OCI-LY7 (cell line): ENCODE measurements at regions not wholly inside any gene's neighbourhood (a gene's known extent, or its start where the extent isn't known, plus 50 kb on each side); places are given as distances from the start of the nearest gene placed in this dataset.

ENCODE experiments used
- BruUV-seq: library from RNA; stranded (reverse); fragments of 400-500 nt; replicated peaks from 2 replicates; lab custom pipeline; 2021; lab: Mats Ljungman, UMichigan
- CTCF ChIA-PET: fragments of 300-600 bp; sonication (Branson Sonifier 250); formaldehyde crosslinking; loops from one replicate; lab custom pipeline; 2022; ENCODE audit warnings: antibody characterized with exemption; ENCODE audit not compliant: unreplicated experiment; lab: Charles Lee
- POLR2A ChIA-PET: fragments of 300-600 bp; sonication (Branson Sonifier 250); formaldehyde crosslinking; loops from one replicate; lab custom pipeline; 2022; ENCODE audit warnings: antibody characterized with exemption; lab: Charles Lee
- DNase-seq: peaks from one replicate; pipeline ENCODE4 v3.0.0-alpha.2; 2015; ENCODE audit warnings: low spot score
- H2AFZ ChIP-seq: fragments of 200-600 bp; sonication (generic), shearing (Covaris generic); 2 replicates; pipeline ENCODE4 v1.6.1; 2014; ENCODE audit warnings: mild to moderate bottlenecking, antibody characterized with exemption, low read length, moderate library complexity
- H3K27ac ChIP-seq: fragments of 200-600 bp; sonication (generic); 2 replicates; pipeline ENCODE4 v1.5.1; 2014; ENCODE audit warnings: mixed run types, low read depth, mild to moderate bottlenecking, moderate library complexity, low read length, inconsistent platforms; ENCODE audit not compliant: poor library complexity, severe bottlenecking
- H3K36me3 ChIP-seq: fragments of 200-600 bp; sonication (generic); 2 replicates; pipeline ENCODE4 v1.6.1; 2014; ENCODE audit warnings: mild to moderate bottlenecking, antibody characterized with exemption, low read length, moderate library complexity, mixed read lengths; ENCODE audit not compliant: insufficient read depth
- H3K4me1 ChIP-seq: fragments of 200-600 bp; sonication (generic); 2 replicates; pipeline ENCODE4 v1.5.1; 2014; ENCODE audit warnings: mild to moderate bottlenecking, low read length; ENCODE audit not compliant: insufficient read depth, poor library complexity, severe bottlenecking
- H3K4me2 ChIP-seq: fragments of 200-600 bp; sonication (generic); 2 replicates; pipeline ENCODE4 v1.6.1; 2014; ENCODE audit warnings: mild to moderate bottlenecking, low read length
- H3K4me3 ChIP-seq: fragments of 200-600 bp; sonication (generic); 2 replicates; pipeline ENCODE4 v1.5.1; 2014; ENCODE audit warnings: mild to moderate bottlenecking, low read depth, low read length; ENCODE audit not compliant: poor library complexity, severe bottlenecking
- H3K79me2 ChIP-seq: fragments of 200-600 bp; sonication (generic); 2 replicates; pipeline ENCODE4 v1.6.1; 2016; ENCODE audit warnings: low read depth, mild to moderate bottlenecking, low read length, moderate library complexity, mixed read lengths; ENCODE audit not compliant: insufficient read depth
- H3K9me2 ChIP-seq: fragments of 200-600 bp; sonication (generic); 2 replicates; pipeline ENCODE4 v1.6.1; 2016; ENCODE audit warnings: mild to moderate bottlenecking, low read length, mixed read lengths; ENCODE audit not compliant: insufficient read depth
- H3K9me3 ChIP-seq: fragments of 200-600 bp; sonication (generic); 2 replicates; pipeline ENCODE4 v1.6.1; 2014; ENCODE audit warnings: mild to moderate bottlenecking, mixed run types, low read length, mixed read lengths
- H4K20me1 ChIP-seq: fragments of 200-600 bp; sonication (generic); 2 replicates; pipeline ENCODE4 v1.6.1; 2014; ENCODE audit warnings: mild to moderate bottlenecking, antibody characterized with exemption, low read length, moderate library complexity, mixed read lengths; ENCODE audit not compliant: insufficient read depth
- EZH2phosphoT487 ChIP-seq: fragments of 200-600 bp; sonication (generic); IDR thresholded peaks from 2 replicates; pipeline ENCODE4 v1.6.1; 2018; ENCODE audit warnings: low read depth, borderline replicate concordance, mild to moderate bottlenecking, mixed run types, antibody characterized with exemption, low read length, moderate library complexity, mixed read lengths
- intact Hi-C: fragments of 100-400 bp; cut with micrococcal nuclease; formaldehyde crosslinking; loops from one replicate; pipeline ENCODE4 v1.10.0; 2022; ENCODE audit not compliant: unreplicated experiment
- TF ChIP-seq, protein P1 (sequence below): fragments of 200-600 bp; sonication (generic); conservative IDR thresholded peaks from 2 replicates; pipeline ENCODE4 v1.5.1; 2014; ENCODE audit warnings: mild to moderate bottlenecking, antibody characterized with exemption, low read length, moderate library complexity, mixed read lengths

DNA sequence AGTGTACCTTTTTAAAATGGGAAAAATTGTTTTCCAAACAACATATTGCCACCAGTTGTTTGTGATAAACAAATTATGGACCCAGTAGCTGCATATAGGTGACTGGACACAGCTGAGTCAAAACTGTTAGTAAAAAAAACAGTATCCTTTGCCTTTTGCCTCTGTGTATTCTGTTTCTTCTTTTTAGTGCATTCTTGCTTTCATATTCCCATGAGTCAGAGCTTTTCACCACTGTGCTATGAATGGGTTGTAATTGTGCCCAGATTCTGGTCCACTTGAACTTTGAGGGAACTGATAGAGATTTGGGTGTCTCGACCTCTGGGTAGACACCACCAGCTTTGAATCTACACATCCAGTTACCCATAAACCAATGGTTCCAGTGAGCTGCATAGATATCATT, 1441.9 kb upstream of the ZEB2 start:
- H3K36me3 ChIP-seq = no peaks in the 10 kb centered on the region
- H3K9me2 ChIP-seq = no peaks in the 10 kb centered on the region
- no peaks in the 10 kb centered on the region for H3K9me3 ChIP-seq
- no peaks in the 10 kb centered on the region for H3K79me2 ChIP-seq
- ChIA-PET POLR2A (no interaction called here), CTCF (no interaction called here)
- no peaks in the 10 kb centered on the region for H3K4me1 ChIP-seq
- no peak overlapping the region for H2AFZ ChIP-seq
- H3K4me2 ChIP-seq = no peak overlapping the region
- DNase-seq = no peak
- H4K20me1 ChIP-seq = no peaks in the 10 kb centered on the region
- intact Hi-C loops = no loop called here
- no peak overlapping the region for H3K4me3 ChIP-seq
- TF ChIP-seq, protein P1, sequence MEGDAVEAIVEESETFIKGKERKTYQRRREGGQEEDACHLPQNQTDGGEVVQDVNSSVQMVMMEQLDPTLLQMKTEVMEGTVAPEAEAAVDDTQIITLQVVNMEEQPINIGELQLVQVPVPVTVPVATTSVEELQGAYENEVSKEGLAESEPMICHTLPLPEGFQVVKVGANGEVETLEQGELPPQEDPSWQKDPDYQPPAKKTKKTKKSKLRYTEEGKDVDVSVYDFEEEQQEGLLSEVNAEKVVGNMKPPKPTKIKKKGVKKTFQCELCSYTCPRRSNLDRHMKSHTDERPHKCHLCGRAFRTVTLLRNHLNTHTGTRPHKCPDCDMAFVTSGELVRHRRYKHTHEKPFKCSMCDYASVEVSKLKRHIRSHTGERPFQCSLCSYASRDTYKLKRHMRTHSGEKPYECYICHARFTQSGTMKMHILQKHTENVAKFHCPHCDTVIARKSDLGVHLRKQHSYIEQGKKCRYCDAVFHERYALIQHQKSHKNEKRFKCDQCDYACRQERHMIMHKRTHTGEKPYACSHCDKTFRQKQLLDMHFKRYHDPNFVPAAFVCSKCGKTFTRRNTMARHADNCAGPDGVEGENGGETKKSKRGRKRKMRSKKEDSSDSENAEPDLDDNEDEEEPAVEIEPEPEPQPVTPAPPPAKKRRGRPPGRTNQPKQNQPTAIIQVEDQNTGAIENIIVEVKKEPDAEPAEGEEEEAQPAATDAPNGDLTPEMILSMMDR = no peak
- TF ChIP-seq EZH2phosphoT487 = no peak
- no TSS peak for BruUV-seq
- no peak overlapping the region for H3K27ac ChIP-seq

DNA sequence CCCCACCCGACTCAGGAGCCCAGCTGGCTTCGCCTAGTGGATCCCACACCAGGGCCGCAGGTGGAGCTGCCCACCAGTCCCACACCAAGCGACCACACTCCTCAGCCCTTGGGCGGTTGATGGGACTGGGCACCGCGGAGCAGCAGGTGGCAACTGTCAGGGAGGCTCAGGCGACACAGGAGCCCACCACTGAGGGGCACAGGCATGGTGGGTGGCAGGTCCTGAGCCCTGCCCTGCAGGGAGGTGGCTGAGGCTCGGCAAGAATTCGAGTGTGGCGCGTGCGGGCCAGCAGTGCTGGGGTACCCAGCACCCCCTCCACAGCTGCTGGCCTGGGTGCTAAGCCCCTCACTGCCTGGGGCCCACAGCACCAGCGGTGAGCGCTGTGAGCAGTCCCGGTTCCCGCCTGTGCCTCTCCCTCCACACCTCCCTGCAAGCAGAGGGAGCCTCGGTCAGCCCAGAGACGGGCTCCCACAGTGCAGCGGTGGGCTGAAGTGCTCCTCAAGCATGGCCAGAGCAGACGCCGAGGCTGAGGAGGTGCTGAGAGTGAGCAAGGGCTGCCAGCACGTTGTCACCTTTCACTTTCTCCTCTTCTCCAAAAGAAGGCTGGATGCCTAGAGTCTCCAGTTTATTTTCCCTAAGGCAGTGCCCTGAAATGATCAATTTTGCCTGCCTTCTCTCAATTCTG, 1440.7 kb upstream of the ZEB2 start:
- H3K36me3 ChIP-seq = no peaks in the 10 kb centered on the region

DNA sequence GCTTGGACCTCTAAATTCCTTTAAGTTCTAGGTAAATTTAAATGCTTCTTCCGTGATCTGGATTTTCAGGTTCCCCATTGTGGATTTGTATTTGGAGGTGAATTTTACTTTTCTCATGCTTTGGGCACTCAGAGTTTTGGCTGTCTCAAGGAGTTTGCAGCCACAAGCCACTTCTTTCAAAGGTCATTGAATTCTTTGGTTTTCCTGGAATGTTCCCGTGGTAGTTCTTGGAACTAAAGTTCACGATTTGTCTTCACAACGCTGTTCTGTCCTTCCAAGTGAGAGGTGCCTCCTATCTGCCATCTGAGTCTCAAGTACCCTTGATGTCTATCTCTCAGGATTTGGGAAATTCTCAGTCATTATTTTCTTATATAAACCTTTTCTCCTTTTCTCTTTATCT, 1438.7 kb upstream of the ZEB2 start:
- DNase-seq = no peak
- Histone ChIP-seq H3K27ac (no peak overlapping the region), H3K79me2 (no peaks in the 10 kb centered on the region), H3K4me2 (no peak overlapping the region), H3K36me3 (no peaks in the 10 kb centered on the region), H3K4me3 (no peak overlapping the region), H4K20me1 (no peaks in the 10 kb centered on the region), H3K4me1 (no peaks in the 10 kb centered on the region), H3K9me2 (no peaks in the 10 kb centered on the region), H3K9me3 (no peaks in the 10 kb centered on the region), H2AFZ (no peak overlapping the region)
- ChIA-PET POLR2A (interaction anchor here (0.7 to 1.0 kb wide), 2 partner anchors 75 to 326 kb away, joined by 3 read pairs; no protein-coding TSS in a partner anchor), CTCF (no interaction called here)
- no TSS peak for BruUV-seq
- intact Hi-C loops = no loop called here
- TF ChIP-seq, protein P1 = no peak

More for the DNA sequence above, 1440.7 kb upstream of the ZEB2 start:
- intact Hi-C loops = no loop called here
- Histone ChIP-seq H3K9me2 (no peaks in the 10 kb centered on the region), H2AFZ (no peak overlapping the region), H3K27ac (no peak overlapping the region), H3K4me3 (no peak overlapping the region), H3K4me2 (no peak overlapping the region), H3K4me1 (no peaks in the 10 kb centered on the region), H3K79me2 (no peaks in the 10 kb centered on the region), H4K20me1 (no peaks in the 10 kb centered on the region), H3K9me3 (no peaks in the 10 kb centered on the region)
- no peak for DNase-seq
- ChIA-PET CTCF (no interaction called here), POLR2A (no interaction called here)
- no TSS peak for BruUV-seq
- TF ChIP-seq, protein P1 = no peak
- no peak for TF ChIP-seq EZH2phosphoT487
